ENCODE measurements at regions not wholly inside any gene's neighbourhood (a gene's known extent, or its start where the extent isn't known, plus 50 kb on each side); places are given as distances from the start of the nearest gene placed in this dataset.

GRCh38 chr3:35565048-35565447, 74.3 kb upstream of the ARPP21 start:
- no peaks in the 10 kb centered on the region for H3K4me1 Mint-ChIP-seq (ENCODE audit: insufficient read depth, unreplicated experiment)
- BruUV-seq (replicated peaks) = no TSS peak
- ChIA-PET POLR2A (no interaction called here), CTCF (no interaction called here)
- TF ChIP-seq, protein P1, sequence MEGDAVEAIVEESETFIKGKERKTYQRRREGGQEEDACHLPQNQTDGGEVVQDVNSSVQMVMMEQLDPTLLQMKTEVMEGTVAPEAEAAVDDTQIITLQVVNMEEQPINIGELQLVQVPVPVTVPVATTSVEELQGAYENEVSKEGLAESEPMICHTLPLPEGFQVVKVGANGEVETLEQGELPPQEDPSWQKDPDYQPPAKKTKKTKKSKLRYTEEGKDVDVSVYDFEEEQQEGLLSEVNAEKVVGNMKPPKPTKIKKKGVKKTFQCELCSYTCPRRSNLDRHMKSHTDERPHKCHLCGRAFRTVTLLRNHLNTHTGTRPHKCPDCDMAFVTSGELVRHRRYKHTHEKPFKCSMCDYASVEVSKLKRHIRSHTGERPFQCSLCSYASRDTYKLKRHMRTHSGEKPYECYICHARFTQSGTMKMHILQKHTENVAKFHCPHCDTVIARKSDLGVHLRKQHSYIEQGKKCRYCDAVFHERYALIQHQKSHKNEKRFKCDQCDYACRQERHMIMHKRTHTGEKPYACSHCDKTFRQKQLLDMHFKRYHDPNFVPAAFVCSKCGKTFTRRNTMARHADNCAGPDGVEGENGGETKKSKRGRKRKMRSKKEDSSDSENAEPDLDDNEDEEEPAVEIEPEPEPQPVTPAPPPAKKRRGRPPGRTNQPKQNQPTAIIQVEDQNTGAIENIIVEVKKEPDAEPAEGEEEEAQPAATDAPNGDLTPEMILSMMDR (IDR thresholded peaks at IDR 0.05; ENCODE audit: unreplicated experiment) = no peak
- intact Hi-C loops (cut with micrococcal nuclease) = no loop called here
- no peak for DNase-seq (ENCODE audit: unreplicated experiment)
- H3K36me3 Mint-ChIP-seq (ENCODE audit: insufficient read depth, unreplicated experiment) = no peaks in the 10 kb centered on the region
- no peak overlapping the region for H3K27ac Mint-ChIP-seq (ENCODE audit: low read depth, unreplicated experiment)
- H3K27me3 Mint-ChIP-seq (ENCODE audit: insufficient read depth, unreplicated experiment) = peaks cover 35% of the 10 kb centered on the region
- no peak overlapping the region for H3K4me3 Mint-ChIP-seq (ENCODE audit: unreplicated experiment)
- H3K9me3 Mint-ChIP-seq (ENCODE audit: unreplicated experiment) = no peaks in the 10 kb centered on the region
